GM21390 (cell line): ENCODE measurements at regions not wholly inside any gene's neighbourhood (a gene's known extent, or its start where the extent isn't known, plus 50 kb on each side); places are given as distances from the start of the nearest gene placed in this dataset.
"Not testable (repeated sequence)": the region's sequence is repeated elsewhere in the genome, so short reads cannot be mapped to it uniquely, and the experiment has no call there.

ENCODE experiments used
- ATAC-seq: cut with Tn5 transposase; IDR thresholded peaks from one replicate; pipeline ENCODE4 v1.9.1; 2021; ENCODE audit not compliant: unreplicated experiment

- no peak for ATAC-seq
Observed at GRCh38 chr12:92237262-92237661, 91.6 kb upstream of the BTG1 start.

GRCh38 chr12:92235703-92236472 is 90.2 kb upstream of the BTG1 start:
- ATAC-seq = no peak

DNA sequence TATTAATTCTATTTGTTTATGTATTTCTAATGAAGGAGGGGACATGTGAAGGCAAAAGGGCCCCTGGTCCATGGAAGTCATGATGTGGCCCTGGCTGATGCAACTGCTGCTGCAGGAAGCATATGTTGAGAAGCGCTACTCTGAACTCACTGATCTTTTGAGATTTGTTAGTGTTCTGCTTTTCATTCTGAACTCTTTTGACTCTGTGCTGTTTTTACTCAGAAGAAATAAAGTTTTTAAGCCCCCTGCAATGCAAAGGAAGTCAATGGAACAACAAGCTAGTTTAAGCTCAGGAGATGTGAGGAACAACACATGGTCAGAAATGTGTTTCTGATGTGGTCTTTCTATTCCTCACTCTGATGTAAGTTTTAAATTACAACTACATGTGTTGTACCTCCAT is 88.9 kb upstream of the BTG1 start:
- ATAC-seq = no peak

DNA sequence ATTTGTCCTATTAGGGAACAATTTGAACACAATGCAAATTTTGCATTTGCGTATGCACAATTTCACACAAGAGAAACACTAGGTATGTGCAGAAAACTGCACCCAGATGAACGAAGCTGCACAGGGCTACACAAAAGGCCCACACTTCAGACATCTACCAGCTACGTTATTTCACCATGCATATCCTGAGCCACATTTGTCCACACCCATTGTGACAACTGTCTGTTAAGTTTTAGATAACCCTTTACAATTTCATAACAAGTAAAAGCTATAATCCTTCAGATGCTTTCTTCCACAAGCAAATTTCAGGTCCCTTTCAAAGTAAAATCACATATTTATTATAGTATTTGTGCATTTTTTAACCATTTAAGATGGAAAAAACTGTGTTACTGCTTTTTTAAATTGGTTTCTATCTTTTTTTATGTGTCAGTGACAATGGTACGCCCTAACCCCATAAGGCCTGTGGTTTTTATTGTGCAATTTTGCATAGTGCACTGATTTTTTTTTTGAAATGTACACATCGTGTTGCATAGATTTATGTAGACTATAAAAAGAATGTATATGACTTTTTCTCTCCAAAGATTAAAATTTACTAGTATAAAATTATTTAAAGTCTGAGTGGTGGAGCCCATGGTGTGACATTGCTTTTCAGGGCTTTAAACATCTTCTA is 87.8 kb upstream of the BTG1 start:
- ATAC-seq = no peak

- not testable (repeated sequence) for ATAC-seq
Observed at GRCh38 chr12:92232371-92232932, 86.8 kb upstream of the BTG1 start.

DNA sequence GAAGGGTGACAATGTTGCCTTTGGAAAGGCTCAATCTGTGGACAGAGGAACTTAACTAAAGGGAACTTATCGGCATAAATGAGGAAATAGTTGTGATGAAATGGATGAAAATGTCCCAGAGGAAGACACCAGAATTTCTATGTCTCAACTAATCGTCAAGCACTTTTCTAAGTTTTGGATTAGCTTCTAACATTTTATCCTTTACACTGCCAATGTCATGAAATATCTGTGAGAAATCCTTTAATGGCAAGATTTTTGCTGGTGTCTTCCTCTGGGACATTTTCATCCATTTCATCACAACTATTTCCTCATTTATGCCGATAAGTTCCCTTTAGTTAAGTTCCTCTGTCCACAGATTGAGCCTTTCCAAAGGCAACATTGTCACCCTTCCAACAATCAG is 86.3 kb upstream of the BTG1 start:
- not testable (repeated sequence) for ATAC-seq

DNA sequence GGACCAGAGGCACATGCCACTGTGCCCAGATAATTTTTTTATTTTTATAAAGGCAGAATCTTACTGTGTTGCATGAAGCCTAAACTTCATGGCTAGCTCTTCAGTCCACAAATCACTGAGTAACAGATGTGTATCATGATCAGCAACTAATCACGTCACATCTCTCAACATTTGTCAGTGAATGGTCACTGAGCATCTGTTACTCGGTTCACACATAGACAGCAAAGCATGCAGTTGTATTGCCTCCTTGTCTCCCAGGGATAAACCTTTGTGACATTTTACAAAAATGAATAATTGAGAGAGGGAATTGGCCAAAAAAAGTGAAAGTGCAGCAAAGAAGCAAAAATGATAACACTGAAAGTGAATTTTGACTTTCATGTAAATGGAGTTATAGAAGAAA is 85.9 kb upstream of the BTG1 start:
- ATAC-seq = not testable (repeated sequence)

GRCh38 chr12:92229381-92229780 is 83.7 kb upstream of the BTG1 start:
- ATAC-seq = no peak

GRCh38 chr12:92226961-92227360 is 81.3 kb upstream of the BTG1 start:
- ATAC-seq = no peak

DNA sequence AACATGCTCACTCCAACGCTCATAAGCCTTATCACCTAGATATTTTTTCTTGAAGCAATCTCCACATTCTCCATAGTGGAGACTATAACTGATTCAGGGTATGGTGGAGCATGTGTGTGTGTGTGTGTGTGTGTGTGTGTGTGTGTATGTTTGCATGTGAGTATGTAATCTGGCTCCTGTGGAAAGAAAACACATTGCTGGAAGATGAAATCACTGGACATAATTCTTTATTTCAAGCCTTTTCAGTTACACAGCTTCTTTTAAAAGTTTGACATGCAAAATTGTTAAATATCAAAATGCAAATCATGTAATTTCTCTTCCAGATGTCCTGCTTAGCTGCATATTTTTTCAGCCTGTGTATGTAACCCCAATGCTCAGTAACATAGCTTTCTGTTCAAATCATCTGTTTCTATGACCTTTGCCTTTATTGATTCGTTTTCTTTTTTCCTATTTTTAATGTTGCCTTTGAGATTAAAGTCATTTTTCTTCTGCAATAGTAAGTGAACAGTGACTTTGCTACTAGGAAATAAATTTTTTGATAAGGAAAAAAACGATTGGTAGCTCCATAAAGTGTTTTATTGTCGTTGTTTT is 80.5 kb upstream of the BTG1 start:
- no peak for ATAC-seq

DNA sequence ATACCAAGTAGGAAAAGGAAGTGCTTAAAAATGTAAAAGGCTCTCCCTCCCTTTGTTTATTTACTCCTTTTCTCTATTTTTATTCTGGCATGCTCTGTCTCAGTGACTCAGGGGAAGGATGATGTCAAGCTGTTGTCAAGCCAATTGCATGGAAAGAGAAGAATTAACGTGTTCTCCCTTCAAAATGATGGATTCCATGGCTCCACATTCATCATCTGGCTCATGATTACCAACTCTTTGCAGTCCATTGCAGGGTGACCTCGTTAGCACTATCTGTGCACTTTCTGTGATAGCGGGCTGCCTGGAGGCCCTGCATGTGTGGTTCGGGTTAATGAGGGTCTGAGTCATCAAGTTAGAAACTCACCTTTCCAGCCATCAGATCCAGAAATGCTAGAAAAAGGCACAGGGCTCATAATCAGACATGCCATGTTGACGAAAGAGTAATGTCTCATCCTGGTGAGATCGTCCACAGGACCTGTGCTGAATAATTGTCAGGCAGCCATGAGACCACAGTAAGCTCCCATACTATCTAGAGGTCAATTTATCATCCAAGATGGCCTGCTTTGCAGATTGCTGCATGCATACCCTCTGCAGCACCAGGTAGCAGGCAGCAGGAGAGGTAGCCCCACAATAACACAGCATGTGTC is 79.2 kb upstream of the BTG1 start:
- no peak for ATAC-seq

- ATAC-seq = no peak
Observed at GRCh38 chr12:92223481-92223880, 77.8 kb upstream of the BTG1 start.

DNA sequence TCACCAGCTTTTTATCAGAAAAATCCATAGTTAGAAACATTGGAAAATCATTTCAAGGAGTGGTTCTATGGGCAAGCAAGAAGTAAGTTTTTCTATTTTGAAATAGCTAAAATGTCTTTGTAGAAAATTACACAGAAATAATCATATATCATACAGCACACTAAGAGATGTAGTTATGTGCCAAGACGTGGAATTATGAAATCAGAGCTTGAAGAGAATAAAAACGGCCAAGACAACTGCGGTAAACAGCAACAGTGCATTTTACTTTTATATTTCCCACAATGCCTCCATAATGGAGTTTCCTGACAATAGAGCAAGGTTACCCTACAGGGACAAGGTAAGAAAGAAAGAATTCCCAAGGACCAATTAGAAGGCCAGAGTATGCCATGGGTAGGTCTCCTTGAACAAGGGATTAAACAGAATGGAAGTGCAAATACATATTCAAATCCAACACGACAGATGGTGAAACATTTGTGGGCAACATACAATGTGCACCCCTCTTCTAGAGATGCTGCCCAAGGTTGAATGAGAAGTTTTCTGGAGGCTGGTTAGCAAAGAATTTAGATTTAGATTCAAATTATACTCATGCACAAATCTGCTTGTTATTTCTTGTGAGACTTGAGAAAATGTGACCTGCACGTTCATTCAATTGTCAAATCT is 76.1 kb upstream of the BTG1 start:
- ATAC-seq = no peak

DNA sequence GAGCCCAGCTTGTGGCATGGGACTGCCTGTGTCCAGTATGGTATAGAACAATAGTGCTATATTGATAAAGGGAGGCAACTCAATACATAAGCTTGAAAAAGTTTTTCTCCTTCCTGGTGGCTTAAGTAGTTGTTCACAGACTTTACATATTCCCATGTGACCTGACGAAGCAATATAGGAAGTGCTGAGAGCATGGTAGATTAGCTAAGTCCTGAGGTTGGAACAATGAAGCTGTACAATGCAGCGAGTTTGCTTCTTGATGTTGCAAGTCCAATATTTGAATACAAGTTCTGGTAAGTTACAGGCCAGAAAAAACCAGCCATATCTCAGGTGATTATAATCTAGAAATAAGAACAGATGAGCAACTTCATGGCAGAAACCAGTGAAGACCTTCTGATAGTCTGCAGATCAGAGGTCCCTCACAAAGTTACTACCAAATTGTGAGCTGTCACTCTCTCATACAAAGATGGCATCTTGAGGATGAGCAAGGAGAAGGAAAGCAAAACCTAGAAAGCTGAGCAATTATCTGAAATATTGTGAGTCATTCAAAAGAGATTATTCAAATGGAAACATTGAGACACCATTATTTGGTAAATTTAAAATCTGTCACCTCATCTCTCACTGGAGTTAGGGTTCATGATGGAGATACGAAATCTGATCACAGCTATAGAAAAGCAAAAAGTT is 72.9 kb upstream of the BTG1 start:
- no peak for ATAC-seq

GRCh38 chr12:92216092-92216491 is 70.4 kb upstream of the BTG1 start:
- no peak for ATAC-seq

DNA sequence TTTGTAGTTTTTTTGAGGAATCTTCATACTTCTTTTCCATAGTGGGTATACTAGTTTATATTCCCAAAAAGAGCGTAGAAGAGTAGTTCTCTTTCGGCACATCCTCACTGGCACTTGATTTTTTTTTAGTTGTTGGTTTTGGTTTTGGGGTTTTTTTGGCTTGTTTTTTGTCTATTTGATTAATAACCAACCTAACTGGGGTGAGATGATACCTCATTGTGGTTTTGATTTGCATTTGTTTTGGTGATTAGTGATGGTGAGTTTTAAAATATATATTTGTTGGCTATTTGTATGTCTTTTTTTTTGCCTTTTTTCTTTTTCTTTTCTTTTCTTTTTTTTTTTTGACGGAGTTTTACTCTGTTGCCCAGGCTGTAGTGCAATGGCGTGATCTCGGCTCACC is 69.7 kb upstream of the BTG1 start:
- no peak for ATAC-seq

- no peak for ATAC-seq
Observed at GRCh38 chr12:92213166-92213565, 67.5 kb upstream of the BTG1 start.

GRCh38 chr12:92210071-92210470 is 64.4 kb upstream of the BTG1 start:
- ATAC-seq = no peak

- ATAC-seq = peak; percentile 68
Observed at GRCh38 chr12:92208613-92209121, 63.0 kb upstream of the BTG1 start.

DNA sequence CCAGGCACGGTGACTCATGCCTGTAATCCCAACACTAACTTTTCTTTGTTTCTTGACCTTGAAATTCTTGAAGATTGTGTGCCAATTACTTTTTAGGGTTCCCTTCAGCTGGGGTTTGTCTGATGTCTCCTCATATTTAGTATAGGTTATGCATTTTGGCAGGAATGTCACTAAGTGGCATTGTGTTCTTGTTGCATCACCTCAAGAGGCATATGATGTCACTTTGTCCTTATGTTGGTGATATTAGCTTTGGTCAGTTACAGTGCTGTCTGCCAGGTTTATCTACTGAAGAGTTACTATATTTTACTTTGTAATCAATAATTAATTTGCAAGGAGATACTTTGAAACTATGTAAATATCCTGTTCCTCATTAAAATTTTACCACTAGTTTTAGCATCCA is 61.0 kb upstream of the BTG1 start:
- ATAC-seq = no peak
